Sciatic nerve (tissue), 2 donors: ENCODE measurements at regions not wholly inside any gene's neighbourhood (a gene's known extent, or its start where the extent isn't known, plus 50 kb on each side); places are given as distances from the start of the nearest gene placed in this dataset.

ENCODE experiments used
- ATAC-seq: fragments of 200-7000 bp; cut with Tn5 transposase; one replicate; pipeline ENCODE4 v1.9.1; 2020; ENCODE audit warnings: mild to moderate bottlenecking, moderate library complexity
- DNase-seq: peaks from one replicate; pipeline ENCODE4 v3.0.0-alpha.2; 2020; ENCODE audit warnings: low spot score
- intact Hi-C: fragments of 100-400 bp; cut with DNase I; formaldehyde crosslinking; loops from one replicate; pipeline ENCODE4 v1.14.2; 2022
- donor health status: DM: no; HTN: no; CAD: no.
- donor health status: DM: no; HTN: no; CAD: no.

DNA sequence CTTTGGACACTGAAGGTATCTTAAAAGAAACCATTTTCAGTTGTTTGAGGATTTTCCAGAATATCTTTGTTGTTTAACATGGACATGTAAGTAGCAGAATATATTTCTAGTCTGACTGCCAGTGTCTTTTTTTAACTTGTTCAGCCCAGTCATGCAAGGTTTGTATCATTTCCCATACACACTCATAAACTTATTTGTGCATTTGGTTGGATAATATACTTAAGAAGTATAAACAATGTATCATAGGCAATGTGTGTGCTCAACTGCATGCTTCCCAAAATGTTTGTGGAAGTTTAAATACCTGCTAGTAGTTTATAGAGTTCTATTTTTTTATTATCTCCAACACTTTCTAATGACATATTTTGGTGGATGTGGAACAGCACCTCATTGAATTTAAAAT, 707.4 kb upstream of the FBXO33 start:
- DNase-seq (no peak), ATAC-seq (no peak)
- intact Hi-C loops: no loop called here

DNA sequence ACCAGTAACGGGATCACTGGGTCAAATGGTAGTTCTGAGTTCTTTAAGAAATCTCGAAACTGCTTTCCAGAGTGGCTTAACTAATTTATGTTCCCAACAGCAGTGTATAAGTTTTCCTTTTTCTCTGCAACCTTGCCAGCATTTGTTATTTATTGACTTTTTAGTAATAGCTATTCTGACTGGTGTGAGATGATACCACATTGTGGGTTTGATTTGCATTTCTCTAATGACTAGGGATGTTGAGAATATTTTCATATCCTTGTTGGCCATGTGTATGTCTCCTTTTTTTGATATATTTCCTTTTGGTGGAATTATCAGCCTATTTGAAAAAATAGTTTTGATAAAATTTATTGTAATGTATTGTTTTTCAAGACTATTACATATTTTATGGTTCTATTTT, 701.2 kb upstream of the FBXO33 start:
- DNase-seq (no peak), ATAC-seq (no peak)
- intact Hi-C loops: no loop called here

- intact Hi-C loops: no loop called here
- ATAC-seq (no peak), DNase-seq (no peak)
Observed at GRCh38 chr14:40129159-40129558, 696.9 kb upstream of the FBXO33 start.

GRCh38 chr14:40123816-40124215, 691.6 kb upstream of the FBXO33 start:
- intact Hi-C loops: loop anchor here (5.0 kb wide), 1 partner anchor 688 kb away; no protein-coding TSS in a partner anchor
- DNase-seq (no peak), ATAC-seq (no peak)

GRCh38 chr14:40122968-40123648, 690.9 kb upstream of the FBXO33 start:
- DNase-seq: no peak
- intact Hi-C loops: loop anchor here (5.0 kb wide), 1 partner anchor 689 kb away; no protein-coding TSS in a partner anchor
- ATAC-seq: no peak

GRCh38 chr14:40119765-40120164, 687.5 kb upstream of the FBXO33 start:
- DNase-seq (no peak), ATAC-seq (no peak)
- intact Hi-C loops: loop anchor here (5.0 kb wide), 1 partner anchor 693 kb away; no protein-coding TSS in a partner anchor

DNA sequence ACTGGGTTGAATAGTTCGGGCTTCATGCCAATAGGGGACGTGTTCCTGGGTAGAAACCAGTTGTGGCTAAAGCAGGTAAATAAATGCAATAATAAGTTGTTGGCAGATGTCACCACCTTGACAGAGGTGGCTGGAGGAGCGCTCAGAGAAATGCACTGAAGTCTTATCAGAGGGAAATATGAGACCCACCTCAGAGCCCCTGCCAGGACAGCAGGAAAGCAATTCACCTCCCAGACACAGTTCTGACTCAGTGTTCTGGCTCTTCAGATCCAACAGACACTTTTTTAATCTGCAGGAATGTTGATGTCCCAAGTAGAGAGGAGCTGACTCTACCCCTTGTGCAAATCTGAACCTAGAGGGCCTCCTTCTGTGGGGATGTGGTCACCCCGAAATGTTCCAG, 687.1 kb upstream of the FBXO33 start:
- ATAC-seq: no peak
- DNase-seq: no peak
- intact Hi-C loops: no loop called here

DNA sequence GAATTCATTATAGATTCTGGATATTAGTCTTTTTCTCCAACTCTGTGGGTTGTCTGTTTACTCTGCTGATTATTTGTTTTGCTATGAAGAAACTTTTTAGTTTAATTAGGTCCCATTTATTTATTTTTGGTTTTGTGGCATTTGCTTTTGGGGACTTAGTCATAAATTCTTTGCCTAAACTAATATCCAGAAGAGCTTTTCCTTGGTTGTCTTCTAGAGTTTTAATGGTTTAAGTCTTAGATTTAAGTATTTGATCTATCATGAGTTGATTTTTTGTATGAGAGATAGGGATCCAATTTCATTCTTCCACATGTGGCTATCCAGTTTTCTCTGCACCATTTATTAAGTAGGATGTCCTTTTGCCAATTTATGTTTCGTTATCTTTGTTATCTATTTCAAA, 683.4 kb upstream of the FBXO33 start:
- no peak for ATAC-seq
- DNase-seq: no peak
- intact Hi-C loops: no loop called here

GRCh38 chr14:40113671-40114070, 681.4 kb upstream of the FBXO33 start:
- ATAC-seq (no peak), DNase-seq (no peak)
- intact Hi-C loops: no loop called here

DNA sequence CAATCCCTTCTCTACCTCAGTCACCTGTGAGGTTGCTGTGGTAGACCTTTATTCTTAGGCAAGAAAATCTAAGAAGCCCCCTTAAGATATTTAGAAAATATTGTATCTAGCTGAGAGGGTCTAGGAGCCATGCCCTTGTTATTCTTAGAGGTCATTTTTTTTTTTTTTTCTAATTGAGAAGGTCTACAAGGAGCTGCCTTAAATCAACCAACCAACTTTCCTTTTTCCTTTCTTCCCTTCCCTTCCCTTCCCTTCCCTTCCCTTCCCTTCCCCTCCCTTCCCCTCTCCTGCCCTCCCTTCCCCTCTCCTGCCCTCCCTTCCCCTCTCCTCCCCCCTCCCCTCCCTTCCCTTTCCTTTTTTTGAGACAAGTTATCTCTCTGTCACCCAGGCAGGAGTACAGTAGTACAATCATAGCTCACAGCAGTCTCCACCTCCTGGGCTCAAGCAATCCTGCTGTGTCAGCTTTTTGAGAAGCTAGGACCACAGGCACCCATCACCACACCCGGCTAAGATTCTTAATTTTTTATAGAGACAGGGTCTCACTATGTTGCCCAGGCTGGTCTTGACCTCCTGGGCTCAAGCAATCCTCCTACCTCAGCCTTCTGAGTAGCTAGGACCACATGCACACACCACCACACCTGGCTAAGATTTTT, 668.4 kb upstream of the FBXO33 start:
- no peak for DNase-seq
- intact Hi-C loops: no loop called here
- ATAC-seq: no peak

DNA sequence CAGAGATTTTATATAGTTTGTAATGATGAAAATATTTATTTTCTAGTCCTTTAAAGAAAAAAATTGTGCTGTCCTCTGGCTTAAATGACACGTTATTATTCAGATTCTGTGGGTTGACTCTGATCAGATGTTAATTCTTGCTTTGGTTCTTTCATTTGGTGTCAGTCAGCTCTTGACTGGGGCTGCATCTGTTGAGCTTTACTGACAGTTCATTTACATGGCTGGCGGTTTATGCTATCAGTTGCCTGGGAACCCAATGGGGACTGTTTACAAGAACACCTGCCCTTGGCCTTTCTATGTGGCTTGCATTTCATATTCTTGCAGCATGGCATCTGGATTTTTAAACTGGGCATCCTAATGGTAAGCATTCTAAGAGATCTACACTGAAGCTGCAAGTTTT, 667.1 kb upstream of the FBXO33 start:
- intact Hi-C loops: no loop called here
- DNase-seq (no peak), ATAC-seq (no peak)

- no peak for ATAC-seq
- DNase-seq: no peak
- intact Hi-C loops: no loop called here
Observed at GRCh38 chr14:40098468-40098867, 666.2 kb upstream of the FBXO33 start.

DNA sequence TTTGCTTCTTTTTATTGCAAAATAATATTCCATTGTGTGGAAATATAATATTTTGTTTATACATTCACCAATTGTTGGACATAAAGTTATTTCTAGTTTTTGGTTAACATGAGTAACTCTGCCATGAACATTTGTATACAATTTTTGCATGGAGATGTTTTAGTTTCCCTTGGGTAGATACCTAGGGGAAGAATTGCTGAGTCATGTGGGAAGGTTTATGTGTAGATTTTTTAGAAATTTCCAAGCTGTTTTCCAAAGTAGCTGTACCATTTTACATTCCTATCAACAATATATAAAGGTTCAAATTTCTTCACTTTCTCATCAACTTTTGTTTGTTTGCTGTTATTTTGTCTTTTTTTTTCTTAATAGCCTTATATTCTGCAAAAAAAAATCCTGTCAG, 664.7 kb upstream of the FBXO33 start:
- DNase-seq (no peak), ATAC-seq (no peak)
- intact Hi-C loops: no loop called here

GRCh38 chr14:40093800-40094199, 661.6 kb upstream of the FBXO33 start:
- ATAC-seq (no peak), DNase-seq (no peak)
- intact Hi-C loops: no loop called here

GRCh38 chr14:40074169-40074568, 641.9 kb upstream of the FBXO33 start:
- intact Hi-C loops: no loop called here
- DNase-seq (no peak), ATAC-seq (no peak)

- DNase-seq (no peak), ATAC-seq (no peak)
- intact Hi-C loops: no loop called here
Observed at GRCh38 chr14:40072175-40072574, 639.9 kb upstream of the FBXO33 start.

GRCh38 chr14:40058901-40059897, 627.0 kb upstream of the FBXO33 start:
- intact Hi-C loops: no loop called here
- no peak for ATAC-seq
- no peak for DNase-seq

- intact Hi-C loops: no loop called here
- no peak for DNase-seq
- no peak for ATAC-seq
Observed at GRCh38 chr14:40053416-40053815, 621.2 kb upstream of the FBXO33 start.

- intact Hi-C loops: no loop called here
- no peak for ATAC-seq
- DNase-seq: no peak
Observed at GRCh38 chr14:40028991-40029390, 596.8 kb upstream of the FBXO33 start.

GRCh38 chr14:40025101-40025500, 592.9 kb upstream of the FBXO33 start:
- DNase-seq: no peak
- ATAC-seq: no peak
- intact Hi-C loops: no loop called here
